HG02588 (cell line): ENCODE measurements at regions not wholly inside any gene's neighbourhood (a gene's known extent, or its start where the extent isn't known, plus 50 kb on each side); places are given as distances from the start of the nearest gene placed in this dataset.

ENCODE experiments used
- ATAC-seq: cut with Tn5 transposase; IDR thresholded peaks from one replicate; pipeline ENCODE4 v1.9.1; 2021; ENCODE audit warnings: mild to moderate bottlenecking, moderate library complexity; ENCODE audit not compliant: unreplicated experiment

DNA sequence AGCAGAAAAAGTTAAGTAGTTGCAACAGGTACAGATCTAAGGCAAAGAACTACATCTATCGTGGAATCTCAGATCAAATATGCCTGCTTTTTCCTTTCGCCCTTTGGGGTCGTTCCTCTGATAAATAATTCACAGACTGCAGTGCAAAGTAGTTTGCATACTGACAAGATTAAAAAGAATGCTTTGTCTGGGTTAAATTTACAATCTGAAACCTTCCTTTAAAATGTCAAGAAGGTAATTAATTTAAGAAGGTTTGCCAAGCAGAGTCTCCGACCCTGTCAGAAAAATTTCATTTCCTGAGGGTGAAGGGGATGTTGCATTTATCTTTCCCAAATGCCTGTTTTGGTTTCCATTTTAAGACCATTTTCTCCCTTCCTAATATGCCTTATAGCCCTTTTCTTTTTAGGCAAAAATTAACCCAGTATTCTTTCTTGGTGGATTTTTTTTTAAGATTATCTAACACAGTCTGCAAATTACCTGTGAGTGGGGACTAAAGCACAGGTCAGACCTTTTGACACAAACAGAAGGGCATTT, 406.9 kb downstream of the LRIG3 start:
- ATAC-seq = no peak

DNA sequence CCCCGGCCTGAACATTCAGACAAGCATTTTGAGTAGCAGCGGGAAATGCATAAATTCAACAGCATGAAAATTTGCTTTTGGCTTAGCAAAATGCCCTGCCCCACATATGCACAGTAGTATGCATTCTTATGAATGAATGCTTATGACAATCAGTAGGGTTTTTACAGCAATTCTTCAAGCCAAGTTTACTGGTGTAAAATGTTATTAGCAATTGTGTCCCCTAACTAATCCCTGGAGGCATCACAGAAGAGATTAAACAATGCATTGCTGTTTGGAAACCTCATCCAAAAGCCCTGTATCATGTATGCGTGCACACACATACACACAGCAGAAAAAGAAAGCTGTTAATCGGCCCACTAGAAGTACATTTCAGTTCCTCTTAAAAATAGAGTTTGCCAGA, 406.5 kb downstream of the LRIG3 start:
- no peak for ATAC-seq

DNA sequence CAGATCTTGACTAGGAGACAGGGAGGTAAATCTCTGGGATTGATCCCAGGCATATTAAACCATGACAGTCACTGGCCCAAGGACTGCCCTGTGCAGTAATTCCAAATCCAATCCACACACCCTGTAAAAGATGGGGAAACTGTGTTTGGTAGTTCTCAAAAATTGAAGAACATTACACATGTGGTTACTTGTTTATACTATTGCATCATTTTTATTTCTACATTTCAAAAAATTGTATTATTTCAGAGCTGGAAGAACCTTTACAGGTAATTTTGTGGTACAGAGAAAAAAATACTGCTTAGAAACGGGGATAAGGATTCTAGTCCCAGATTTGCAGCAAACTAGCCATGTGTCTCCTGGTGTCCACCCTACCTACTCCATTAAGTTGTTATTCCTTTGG, 400.5 kb downstream of the LRIG3 start:
- no peak for ATAC-seq

DNA sequence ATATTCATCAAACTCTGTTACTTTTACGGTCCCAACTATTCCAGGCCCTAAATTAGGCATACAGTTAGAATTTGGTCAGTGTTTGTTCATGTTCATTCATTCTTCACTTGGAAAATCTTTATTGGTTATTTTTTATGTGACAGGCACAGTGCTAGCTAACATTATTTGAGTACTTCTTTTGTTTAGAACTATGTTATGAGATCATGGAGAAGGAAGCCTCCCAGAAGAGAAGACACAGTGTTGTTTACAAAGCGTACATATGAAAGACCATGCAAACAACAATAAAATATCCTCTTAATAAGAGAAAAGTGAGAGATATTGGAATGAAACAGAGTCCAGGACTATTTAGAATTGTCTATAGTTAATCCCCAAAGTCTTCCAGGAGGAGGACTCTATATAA, 399.2 kb downstream of the LRIG3 start:
- ATAC-seq = no peak

DNA sequence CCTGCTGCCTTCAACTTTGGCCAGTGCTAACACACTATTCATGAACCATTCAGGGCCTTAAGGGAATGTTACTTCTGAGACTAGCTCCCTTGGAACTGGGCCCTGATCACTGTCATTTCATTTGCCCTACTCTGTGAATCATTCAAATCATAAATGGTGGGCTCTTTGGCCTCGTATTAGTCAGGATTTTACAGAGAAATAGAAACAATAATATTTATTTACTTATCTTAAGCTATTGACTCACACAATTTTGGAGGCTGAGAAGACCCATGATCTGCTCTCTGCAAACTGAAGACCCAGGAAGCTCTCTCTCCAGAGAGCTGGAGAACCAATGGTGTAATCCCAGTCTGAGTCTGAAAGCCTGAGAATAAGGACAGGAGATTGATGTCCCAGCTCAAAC, 398.5 kb downstream of the LRIG3 start:
- no peak for ATAC-seq

DNA sequence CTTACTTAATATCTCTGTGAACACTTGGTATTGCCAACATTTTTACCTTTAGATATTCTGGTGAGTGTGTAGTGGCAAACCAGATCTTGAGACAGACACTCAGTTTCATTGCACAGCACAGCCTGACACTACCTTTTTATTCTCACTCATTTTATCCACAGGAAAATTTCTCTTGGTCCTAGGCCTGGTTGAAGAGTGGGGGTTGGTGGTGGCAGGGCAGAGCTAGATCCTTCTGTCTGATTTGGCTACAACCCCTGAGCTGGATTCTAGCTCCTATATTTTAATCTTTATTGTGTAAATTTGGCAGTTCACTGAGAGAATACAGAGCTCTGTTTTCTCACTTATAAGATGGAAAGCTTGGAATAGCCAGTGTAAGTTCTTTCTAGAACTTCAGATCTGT, 396.9 kb downstream of the LRIG3 start:
- no peak for ATAC-seq

DNA sequence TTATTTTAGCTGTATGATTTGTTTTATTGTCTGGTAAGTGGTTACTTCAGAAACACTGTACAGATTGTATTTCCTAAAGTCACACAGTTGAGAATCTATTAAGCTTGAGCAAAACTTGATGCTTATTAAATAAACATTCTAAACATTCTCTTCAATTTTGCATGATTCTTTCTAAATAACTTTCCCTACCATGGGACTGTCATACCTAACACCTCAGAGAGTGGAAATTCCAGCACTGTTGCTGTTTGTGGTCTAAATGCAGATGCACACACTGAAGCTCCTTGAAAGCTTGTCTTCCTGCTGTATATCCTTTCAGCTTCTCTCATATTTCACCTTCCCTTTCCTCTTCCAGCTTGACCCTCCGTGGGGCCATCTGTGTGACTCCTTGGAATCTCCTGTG, 392.0 kb downstream of the LRIG3 start:
- no peak for ATAC-seq

DNA sequence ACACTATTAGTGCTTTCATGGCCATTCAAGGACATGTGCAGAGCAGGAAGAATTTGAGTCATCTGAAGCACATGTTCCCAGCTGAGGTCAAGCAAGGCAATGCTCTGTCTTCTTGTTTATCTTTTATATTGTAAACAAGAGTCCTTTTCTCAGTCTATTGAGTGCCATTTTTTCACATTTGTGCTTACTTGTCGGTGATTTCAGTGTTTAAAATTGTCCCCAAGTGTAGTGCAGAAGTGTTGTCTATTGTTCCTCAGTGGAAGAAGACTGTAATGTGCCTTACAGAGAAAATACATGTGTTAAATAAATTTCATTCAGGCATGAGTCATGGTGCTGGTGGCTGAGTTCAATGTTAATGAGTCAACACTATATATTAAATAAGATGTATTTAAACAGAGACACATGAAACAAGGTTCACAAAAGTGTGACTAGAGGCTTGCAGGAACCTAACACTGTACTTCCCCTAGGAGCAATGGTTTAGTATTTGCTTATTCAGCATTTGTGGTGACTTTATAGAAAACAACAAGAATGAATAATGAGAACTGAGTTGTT, 391.1 kb downstream of the LRIG3 start:
- no peak for ATAC-seq

DNA sequence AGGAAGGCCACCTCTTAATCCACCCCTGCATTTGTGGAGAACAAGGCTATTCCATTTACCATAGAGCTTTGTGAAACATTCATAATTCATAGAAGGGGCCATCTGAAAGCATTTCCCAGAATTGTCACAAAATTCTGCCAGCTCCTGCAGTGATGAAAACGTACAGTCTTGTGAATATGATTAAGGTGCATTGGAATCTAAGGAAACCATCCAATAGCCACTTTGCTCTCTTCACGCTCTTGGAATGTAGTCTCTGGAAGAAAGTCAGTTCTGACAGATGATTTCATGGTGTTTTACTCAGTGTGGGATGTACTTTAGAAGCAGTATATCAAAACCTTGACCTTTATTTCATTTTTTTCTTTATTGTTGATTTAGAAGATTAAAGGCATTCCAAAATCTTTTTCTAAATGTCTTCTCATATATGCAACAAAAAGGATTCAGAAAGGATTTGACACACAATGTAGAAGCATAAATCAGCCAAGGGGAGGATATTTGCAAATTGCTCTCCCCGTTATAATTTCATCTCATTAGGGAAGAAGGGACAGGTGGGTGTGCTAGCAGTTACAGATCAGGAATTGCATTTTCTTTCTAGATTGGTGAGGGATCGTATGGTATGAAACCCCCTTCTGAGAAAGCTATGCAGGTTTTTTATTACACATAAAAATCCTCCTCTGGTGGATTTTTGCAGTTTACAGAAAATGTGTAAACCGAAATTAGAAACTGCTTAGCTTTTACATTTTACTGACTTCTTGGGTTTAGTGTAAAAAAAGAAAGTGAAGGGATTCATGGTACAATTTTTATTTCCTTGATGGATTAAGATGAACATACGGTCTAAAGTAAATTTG, 390.2 kb downstream of the LRIG3 start:
- no peak for ATAC-seq

DNA sequence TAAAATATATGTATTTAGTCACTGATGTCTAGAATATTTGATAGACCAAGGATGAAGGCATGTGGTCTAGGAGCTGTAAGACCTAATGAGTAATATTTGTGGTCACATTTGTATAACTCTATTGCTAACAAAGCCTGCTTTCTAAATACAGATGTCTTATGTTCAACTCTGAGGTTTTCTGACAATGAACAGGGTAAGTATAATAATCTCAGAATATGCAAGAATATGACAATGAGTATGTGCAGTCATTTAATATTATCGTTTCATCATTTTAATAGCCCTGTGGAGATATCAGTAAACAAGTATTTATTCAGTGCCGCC, 389.6 kb downstream of the LRIG3 start:
- ATAC-seq = no peak

DNA sequence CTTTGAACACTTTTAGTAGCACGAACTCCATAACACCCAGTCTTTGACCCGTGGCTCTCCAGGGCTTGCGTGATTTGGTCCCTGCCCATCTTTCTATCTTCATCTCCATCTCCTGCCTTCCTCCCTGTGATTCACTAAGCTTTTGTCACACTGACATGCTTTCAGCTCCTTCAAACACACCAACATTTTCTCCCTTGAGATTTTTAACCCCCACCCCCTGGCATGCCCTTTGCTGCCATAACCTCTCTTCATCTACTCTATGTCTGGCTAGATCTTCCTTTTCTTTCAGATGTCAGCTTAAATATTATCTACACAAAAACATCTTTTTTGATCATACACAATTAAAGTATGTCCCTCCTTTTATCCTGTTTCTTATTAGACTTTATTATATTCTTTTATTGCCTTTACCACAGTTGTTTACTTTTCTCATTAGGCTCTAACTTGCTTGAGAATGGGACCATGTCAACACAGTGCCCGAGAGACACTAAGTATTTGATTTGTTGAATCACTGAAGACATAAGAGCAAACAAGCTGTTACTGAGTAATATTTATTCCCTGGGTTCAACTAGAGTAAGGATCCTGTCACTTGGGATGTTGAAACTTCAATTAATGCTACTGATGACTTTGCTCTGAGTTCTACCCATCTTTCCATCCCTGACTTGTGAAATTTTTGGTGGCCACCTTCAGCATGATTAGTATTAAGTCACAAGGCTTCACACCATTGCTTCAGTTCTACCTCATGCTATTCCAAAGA, 387.3 kb downstream of the LRIG3 start:
- no peak for ATAC-seq

DNA sequence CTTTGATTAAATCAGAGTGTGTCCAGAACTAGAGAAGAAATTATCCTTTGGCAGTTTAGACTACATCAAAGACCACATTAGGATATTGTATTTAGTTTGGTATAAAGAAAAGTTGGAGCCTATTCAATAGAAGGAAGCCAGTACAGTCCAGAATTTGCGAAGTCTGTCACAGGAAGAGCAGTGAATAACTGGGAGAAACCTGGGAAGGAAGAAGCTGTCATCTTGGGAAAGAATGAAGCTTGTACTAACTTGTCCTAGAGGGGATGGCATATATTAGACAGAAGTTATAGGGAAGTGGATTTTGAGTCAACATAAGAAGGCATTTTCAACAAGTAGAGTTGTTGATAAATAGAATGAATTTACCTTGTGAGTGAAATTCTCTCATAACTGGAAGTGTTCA, 386.7 kb downstream of the LRIG3 start:
- no peak for ATAC-seq

DNA sequence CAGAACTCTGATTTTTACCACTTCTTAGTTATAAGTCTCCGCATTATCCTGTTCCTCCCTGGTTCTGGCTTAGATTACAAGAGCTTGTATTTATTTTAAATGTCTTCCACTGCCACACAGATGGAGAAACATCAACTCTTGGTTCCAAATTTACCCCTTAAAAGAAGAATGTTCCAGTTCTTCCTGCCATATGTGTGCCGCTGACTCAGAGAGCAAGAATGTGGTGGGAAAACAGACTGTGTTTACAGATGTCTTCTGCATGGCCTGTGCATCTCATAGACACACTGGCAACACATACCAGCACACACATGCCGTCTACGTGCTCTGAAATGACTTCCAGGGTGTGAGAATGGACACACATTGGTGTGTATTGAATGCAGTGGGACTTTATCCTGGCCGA, 383.0 kb downstream of the LRIG3 start:
- no peak for ATAC-seq

DNA sequence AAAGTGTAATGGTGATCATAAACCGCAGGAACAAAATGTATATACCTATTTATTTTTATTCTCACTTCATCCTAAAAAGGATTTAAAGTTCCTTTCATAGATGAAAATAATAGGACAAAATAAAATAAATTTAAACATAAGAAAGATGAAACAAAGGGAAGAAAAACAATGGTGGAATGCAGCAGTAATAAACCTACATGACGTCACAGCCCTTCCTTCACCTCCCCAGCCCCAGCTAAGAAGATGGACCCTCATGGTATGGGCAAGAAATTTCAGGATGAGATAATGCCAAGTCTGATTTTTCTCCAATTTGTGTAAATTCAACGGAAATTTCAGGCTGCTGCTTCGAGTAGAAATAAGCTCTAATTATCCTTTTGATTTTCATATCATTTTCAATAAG, 381.0 kb downstream of the LRIG3 start:
- no peak for ATAC-seq

DNA sequence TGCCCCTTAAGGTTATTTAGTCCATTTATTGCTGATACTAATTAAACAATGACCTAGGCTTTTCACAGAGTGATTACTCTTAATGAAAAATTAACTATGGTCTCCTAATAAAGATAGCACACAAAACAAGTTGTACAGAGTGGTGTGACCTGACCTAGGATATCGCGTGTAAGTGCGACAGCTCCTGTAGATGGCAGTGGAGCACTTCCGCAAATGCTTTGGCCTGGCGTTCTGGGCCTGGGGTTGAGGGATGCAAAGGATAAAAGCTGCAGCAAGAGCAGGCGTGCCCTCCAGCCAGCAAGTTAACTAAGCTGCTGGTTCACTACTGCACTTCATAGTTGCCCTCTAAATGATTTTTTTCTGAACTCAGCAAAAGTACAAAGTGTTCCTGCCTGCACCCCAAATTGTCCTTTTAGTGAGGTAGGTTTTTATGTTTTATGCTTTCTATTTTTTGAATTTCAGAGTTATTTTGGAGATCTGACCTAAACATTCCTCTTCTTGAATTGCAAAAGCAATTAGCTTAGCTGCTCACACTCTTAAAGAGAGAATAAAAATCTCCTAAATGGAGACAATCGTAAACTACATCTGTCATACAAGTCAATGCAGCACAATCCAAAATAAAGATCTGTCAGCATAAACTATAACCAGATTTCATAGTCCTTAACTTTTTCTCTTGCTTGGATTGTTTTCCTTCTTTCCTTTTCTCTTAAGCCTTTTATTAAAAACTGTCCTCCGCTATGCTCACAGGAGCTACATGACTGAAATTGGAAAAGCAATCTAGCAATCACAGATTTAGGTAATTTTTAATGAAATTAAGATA, 379.6 kb downstream of the LRIG3 start:
- ATAC-seq = no peak

DNA sequence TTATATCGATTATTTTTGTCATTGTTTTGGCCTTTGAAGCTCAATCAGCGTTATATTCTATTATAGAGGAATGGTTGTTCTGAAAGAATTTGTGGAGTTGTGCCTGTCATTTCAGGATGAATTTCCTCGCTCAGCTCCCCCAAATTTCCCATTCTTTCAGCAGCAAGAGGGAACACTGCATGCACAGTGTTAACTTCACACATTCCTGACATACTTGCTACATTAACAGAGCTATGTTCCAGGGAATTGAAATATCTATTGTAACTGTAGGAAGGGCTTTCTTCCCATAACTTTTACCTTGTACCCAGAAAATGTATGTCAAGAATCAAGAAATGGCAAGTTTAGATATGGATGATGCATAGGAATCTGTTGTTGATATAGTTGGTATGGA, 379.0 kb downstream of the LRIG3 start:
- no peak for ATAC-seq

DNA sequence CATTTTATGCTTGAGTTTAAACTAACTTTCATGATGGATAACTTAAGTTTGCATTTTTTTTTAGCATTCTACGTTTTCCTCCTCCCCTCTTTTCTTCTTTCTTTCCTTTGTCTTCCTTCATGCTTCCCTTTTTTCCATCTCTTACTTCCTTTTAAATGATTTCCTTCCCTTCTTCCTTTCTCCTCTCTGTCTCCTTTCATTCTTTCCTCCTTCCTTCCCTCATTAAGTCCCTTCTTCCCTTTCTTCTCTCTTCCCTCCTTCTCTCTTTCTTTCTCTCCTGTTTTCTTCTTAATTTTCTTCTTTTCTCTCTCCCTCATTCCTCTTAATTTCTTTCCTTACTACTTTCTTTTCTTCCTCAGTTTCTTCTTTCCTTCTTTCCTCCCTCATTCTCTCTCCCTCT, 376.0 kb downstream of the LRIG3 start:
- no peak for ATAC-seq

DNA sequence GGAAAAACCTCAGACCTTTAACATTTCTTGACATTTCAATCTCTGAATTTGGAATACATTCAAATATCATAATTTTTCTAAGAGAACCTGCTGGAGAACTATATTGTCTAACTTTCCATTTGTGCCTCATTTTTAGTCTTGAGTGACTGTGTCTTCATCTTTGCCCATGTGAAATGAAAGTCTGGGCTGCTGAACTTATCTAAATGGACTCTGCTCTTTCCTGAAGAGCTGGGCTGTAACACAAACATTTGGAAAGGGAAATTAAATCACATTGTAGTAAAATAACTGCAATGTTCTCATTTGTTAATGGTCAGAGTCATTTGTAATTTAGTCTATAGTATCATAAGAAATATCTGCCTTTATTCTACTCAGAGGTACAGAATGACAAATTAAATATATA, 373.1 kb downstream of the LRIG3 start:
- ATAC-seq = no peak

DNA sequence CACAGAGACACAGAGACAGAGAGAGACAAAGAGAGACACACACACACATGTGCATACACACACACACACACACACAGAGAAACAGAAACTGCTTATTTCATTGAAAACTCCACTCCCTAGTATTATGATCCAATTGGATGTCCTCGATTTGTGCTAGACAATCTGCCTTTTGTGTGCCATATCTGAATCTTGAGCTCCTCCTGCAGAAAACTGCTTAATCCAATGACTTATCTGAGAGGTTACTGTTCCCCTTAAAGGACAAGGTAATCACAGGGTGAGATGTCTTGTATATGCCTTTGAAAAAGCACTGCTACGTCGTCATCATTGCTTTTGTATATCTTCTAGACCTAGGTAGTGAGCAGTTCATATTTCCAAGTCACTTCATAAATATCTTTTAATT, 371.5 kb downstream of the LRIG3 start:
- no peak for ATAC-seq

DNA sequence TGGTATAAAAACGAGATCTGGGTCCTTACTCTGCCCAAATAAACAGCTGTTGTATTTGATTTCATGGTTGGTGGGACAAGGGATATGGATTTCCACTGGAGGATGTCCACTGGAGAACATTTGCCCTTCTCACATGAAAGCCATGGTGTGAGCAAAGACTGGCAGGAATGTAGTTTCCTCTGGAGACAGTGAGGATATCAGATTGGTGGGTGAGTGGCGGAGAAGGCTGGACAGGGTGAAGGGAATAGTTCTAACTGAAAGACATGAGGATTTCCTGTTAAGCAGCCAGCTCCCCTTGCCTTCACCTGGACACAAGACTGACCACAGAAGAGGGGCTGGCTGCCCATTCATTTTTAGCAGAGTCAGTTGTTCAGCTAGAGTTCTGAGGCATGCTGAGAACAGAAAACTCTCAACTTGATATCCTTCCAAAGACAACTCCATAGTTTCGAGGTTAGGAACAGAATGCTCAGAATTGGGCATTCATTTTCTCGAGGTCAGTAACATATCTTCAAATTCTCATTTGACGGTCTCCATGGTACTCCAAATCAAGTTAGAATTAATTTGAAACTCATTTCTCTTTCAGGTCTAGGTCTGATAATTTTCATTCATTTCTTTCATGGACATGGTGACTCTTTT, 365.7 kb downstream of the LRIG3 start:
- no peak for ATAC-seq

DNA sequence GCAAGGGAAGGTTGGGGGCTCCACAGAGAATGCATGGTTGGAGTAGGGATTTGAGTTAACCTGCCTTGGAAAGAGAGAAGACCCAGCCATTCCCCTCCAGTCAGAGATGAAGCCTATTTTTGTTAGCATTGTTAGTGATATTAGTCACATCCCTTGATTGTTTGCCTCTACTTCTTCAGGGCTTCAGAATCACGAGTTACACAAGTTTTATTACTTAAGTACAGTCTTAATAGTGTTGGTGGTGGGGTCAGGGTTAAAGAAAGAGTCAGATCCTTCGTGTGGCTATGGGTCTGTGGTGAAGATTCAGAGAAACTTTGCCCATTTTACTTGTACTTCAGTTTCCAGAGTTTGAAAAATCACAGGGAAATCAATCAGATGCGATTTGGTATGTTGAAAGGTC, 363.1 kb downstream of the LRIG3 start:
- no peak for ATAC-seq
